ENCODE measurements at regions not wholly inside any gene's neighbourhood (a gene's known extent, or its start where the extent isn't known, plus 50 kb on each side); places are given as distances from the start of the nearest gene placed in this dataset.

DNA sequence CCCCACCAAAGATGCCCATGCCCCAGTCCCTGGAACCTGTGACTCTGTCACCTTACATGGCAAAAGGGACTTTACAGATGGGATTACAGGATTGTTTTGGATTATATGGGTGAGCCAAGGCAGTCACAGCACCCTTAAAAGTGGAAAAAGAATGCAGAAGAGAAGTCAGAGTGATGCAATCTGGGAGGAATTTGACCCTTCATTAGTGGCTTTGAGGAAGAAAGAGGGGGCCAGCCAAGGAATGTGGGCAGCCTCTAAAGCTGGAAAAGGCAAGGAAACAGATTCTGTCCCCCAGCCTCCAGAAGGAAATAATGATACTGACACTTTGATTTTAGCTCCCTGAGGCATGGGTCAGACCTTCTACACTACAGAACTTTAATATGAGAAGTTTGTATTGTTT lies 257.3 kb upstream of the ISX start:
- TF ChIP-seq, protein P1, sequence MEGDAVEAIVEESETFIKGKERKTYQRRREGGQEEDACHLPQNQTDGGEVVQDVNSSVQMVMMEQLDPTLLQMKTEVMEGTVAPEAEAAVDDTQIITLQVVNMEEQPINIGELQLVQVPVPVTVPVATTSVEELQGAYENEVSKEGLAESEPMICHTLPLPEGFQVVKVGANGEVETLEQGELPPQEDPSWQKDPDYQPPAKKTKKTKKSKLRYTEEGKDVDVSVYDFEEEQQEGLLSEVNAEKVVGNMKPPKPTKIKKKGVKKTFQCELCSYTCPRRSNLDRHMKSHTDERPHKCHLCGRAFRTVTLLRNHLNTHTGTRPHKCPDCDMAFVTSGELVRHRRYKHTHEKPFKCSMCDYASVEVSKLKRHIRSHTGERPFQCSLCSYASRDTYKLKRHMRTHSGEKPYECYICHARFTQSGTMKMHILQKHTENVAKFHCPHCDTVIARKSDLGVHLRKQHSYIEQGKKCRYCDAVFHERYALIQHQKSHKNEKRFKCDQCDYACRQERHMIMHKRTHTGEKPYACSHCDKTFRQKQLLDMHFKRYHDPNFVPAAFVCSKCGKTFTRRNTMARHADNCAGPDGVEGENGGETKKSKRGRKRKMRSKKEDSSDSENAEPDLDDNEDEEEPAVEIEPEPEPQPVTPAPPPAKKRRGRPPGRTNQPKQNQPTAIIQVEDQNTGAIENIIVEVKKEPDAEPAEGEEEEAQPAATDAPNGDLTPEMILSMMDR (IDR thresholded peaks at IDR 0.05; ENCODE audit: insufficient read depth, low read length, poor library complexity, severe bottlenecking) = no peak
- no peak for TF ChIP-seq EZH2phosphoT487 (conservative IDR thresholded peaks at IDR 0.05; ENCODE audit: low read length)

Data from SU-DHL-6 (cell line).